ENCODE measurements at regions not wholly inside any gene's neighbourhood (a gene's known extent, or its start where the extent isn't known, plus 50 kb on each side); places are given as distances from the start of the nearest gene placed in this dataset.

GRCh38 chr11:13140028-13140870 lies 131.1 kb downstream of the RASSF10 start:
- Histone ChIP-seq H3K36me3 (ENCODE audit: control insufficient read depth, insufficient read depth, low read length) (no peaks in the 10 kb centered on the region), H3K4me3 (ENCODE audit: low read depth, low read length) (no peak overlapping the region), H3K27me3 (ENCODE audit: control insufficient read depth, insufficient read depth, low read length) (no peaks in the 10 kb centered on the region)
- DNase-seq (ENCODE audit: low read depth), result peak; percentile 96
- TF ChIP-seq CTCF (IDR thresholded peaks at IDR 0.05; ENCODE audit: insufficient read depth, low read length, poor library complexity, severe bottlenecking), result no peak

GRCh38 chr11:13140873-13141655 lies 131.9 kb downstream of the RASSF10 start:
- Histone ChIP-seq H3K36me3 (ENCODE audit: control insufficient read depth, insufficient read depth, low read length) (no peaks in the 10 kb centered on the region), H3K27me3 (ENCODE audit: control insufficient read depth, insufficient read depth, low read length) (no peaks in the 10 kb centered on the region), H3K4me3 (ENCODE audit: low read depth, low read length) (no peak overlapping the region)
- no peak for TF ChIP-seq CTCF (IDR thresholded peaks at IDR 0.05; ENCODE audit: insufficient read depth, low read length, poor library complexity, severe bottlenecking)
- peak; percentile 65 for DNase-seq (ENCODE audit: low read depth)

- Histone ChIP-seq H3K27me3 (ENCODE audit: control insufficient read depth, insufficient read depth, low read length) (no peaks in the 10 kb centered on the region), H3K36me3 (ENCODE audit: control insufficient read depth, insufficient read depth, low read length) (no peaks in the 10 kb centered on the region), H3K4me3 (ENCODE audit: low read depth, low read length) (no peak overlapping the region)
- DNase-seq (ENCODE audit: low read depth), result no peak
- no peak for TF ChIP-seq CTCF (IDR thresholded peaks at IDR 0.05; ENCODE audit: insufficient read depth, low read length, poor library complexity, severe bottlenecking)
Measured at GRCh38 chr11:13141731-13142709, 132.9 kb downstream of the RASSF10 start.

GRCh38 chr11:13143486-13144297 lies 133.9 kb upstream of the BMAL1 start:
- Histone ChIP-seq H3K36me3 (ENCODE audit: control insufficient read depth, insufficient read depth, low read length) (no peaks in the 10 kb centered on the region), H3K4me3 (ENCODE audit: low read depth, low read length) (no peak overlapping the region), H3K27me3 (ENCODE audit: control insufficient read depth, insufficient read depth, low read length) (no peaks in the 10 kb centered on the region)
- DNase-seq (ENCODE audit: low read depth), result no peak
- no peak for TF ChIP-seq CTCF (IDR thresholded peaks at IDR 0.05; ENCODE audit: insufficient read depth, low read length, poor library complexity, severe bottlenecking)

GRCh38 chr11:13145461-13145860 lies 132.1 kb upstream of the BMAL1 start:
- Histone ChIP-seq H3K27me3 (ENCODE audit: control insufficient read depth, insufficient read depth, low read length) (no peaks in the 10 kb centered on the region), H3K4me3 (ENCODE audit: low read depth, low read length) (no peak overlapping the region), H3K36me3 (ENCODE audit: control insufficient read depth, insufficient read depth, low read length) (no peaks in the 10 kb centered on the region)
- TF ChIP-seq CTCF (IDR thresholded peaks at IDR 0.05; ENCODE audit: insufficient read depth, low read length, poor library complexity, severe bottlenecking), result peak; percentile 12
- DNase-seq (ENCODE audit: low read depth), result no peak

Measured in kidney epithelial cell (primary cell).